NCI-H748 (cell line): ENCODE measurements at regions not wholly inside any gene's neighbourhood (a gene's known extent, or its start where the extent isn't known, plus 50 kb on each side); places are given as distances from the start of the nearest gene placed in this dataset.

ENCODE experiments used
- DNase-seq: peaks from one replicate; lab custom pipeline; 2025; ENCODE audit not compliant: unreplicated experiment; lab: John Stamatoyannopoulos, UW

GRCh38 chr11:116232364-116232828 lies 540.4 kb downstream of the BUD13 start:
- peak; percentile 25 for DNase-seq

- DNase-seq = peak; percentile 75
These were observed 541.2 kb downstream of the BUD13 start for GRCh38 chr11:116231543-116231942.

GRCh38 chr11:116230438-116230837 lies 542.3 kb downstream of the BUD13 start:
- no peak for DNase-seq

DNA sequence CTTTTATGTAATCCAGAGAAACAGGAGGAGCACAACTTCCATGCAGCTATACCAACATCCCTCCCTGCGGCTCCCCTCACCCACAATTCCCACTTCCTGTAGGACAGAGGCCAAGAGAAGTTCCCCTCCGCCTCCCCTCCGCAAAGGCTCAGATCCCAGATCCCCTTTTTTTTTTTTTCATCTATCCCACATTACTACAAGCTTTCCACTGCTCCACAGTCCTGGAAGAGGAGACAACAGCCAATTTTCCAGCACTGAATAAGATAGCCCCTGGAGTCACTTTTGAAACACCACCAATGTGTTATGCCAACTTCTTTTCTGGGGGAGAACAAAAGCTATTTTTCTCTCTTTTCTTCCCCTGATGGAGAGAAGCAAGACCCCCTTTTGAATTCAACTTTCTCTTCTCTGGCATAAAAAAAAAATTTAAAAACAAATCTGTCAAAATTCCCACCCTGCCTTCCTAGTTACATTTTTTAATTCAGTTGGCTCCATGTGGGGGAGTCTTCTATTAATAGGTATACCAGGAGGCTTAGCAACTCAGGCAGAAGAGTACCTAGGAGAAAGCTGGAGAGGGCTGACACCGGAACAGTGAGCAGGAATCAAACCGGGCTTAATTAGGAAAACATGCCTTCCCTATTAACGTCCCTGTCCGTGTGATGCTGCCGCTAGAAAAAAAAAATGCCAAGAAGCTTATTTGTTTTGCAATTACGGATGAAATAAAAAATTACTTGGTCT lies 543.4 kb downstream of the BUD13 start:
- DNase-seq = peak; percentile 43

GRCh38 chr11:116226731-116227130 lies 546.1 kb downstream of the BUD13 start:
- no peak for DNase-seq

- no peak for DNase-seq
These were observed 546.8 kb downstream of the BUD13 start for GRCh38 chr11:116225784-116226585.

GRCh38 chr11:116225236-116225635 lies 547.6 kb downstream of the BUD13 start:
- DNase-seq = no peak

GRCh38 chr11:116224889-116225200 lies 547.9 kb downstream of the BUD13 start:
- DNase-seq = no peak

DNA sequence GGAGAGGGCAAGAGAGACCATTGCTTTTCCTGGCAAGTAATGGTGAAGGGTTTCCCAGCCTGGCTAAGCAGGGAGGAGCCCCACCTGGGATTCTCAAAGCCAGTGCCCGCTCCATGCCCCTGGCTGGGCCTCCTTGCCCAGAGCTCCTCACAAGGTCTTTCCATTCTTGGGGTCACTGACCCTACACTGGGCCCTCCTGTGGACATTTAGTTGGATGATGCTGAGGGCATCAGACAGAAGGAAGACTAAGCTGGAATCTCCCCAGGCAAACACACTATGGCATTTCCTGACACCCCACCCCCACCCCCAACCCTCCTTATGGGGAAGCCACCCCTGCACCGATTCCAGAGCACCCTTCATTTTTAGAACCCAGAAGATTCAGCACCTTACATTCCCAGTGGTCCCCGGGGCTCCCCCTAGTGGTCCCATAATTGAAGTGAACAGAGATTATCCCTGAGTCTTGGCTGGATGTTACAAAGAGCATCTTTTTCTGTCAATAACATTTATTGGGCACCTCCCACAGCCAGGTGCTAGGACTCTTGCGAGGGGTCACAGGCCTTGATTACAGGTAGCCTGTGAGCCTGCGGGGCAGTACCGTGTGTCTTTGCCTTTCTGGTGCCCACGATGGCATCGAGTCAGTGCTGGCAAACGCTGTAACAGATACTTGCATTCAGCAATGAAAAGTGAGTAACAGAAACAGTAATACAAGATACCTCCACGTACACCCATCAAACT lies 548.5 kb downstream of the BUD13 start:
- DNase-seq = peak; percentile 62

GRCh38 chr11:116221351-116221750 lies 551.4 kb downstream of the BUD13 start:
- DNase-seq = no peak

GRCh38 chr11:116219171-116219635 lies 553.6 kb downstream of the BUD13 start:
- no peak for DNase-seq

GRCh38 chr11:116217441-116217840 lies 555.3 kb downstream of the BUD13 start:
- no peak for DNase-seq

- DNase-seq = no peak
These were observed 555.8 kb downstream of the BUD13 start for GRCh38 chr11:116217006-116217405.

- DNase-seq = peak; percentile 47
These were observed 557.2 kb downstream of the BUD13 start for GRCh38 chr11:116215471-116216113.

DNA sequence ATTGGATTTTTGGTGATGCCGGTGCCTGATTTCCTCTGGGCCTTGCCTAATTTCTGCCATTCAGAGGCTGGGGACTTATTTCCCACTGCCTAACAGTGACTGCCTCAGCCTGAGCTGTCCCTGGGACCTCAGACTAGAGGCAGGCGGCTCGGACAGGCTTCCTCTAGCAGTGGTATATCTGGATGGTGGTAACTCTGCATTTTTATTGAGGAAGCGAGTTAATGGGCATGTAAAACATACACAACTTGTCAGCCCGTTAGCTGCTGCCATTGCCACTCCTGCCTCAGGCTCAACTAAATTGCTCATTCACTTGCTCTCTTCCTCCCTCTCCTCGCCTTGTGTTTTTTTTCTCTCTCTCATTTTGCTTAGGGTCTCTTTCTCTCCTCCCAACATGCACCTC lies 561.6 kb downstream of the BUD13 start:
- DNase-seq = no peak

DNA sequence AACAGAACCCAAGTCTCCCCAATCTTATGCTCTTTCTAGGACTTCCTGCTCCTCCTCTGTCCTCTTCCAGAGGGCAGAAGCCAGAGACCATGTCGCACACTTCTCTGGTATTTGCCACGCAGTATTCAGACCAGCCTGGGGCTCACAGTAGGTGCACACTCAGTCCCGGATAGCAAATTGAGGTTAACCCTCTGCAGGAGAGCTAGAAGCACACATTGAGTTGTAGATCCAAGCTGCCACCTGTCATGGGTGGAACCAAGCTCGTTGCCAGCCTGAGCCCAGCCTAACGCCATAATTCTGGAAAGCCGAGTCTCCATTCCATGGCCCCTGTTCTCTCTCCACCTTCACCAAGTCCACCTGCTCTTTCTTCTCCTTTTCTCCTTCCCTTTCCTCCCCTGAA lies 562.1 kb downstream of the BUD13 start:
- no peak for DNase-seq

DNA sequence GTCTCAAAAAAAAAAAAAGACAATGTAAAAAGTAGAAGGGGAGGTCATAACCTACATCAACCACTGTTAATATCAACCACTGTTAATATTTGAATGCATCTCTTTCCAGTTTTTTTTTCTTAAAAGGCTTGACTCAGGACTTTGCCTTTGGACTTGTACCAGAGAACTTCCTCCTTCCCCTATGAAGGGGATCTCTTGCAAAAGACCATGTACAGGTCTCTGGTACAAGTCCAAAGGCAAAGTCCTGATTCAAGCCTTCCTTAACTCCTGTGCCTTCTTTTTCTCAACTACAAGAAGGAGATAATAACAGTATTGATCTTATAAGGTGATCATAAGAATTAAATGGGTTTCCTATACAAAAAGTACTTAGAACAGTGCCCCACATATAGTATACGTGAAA lies 563.5 kb downstream of the BUD13 start:
- no peak for DNase-seq

DNA sequence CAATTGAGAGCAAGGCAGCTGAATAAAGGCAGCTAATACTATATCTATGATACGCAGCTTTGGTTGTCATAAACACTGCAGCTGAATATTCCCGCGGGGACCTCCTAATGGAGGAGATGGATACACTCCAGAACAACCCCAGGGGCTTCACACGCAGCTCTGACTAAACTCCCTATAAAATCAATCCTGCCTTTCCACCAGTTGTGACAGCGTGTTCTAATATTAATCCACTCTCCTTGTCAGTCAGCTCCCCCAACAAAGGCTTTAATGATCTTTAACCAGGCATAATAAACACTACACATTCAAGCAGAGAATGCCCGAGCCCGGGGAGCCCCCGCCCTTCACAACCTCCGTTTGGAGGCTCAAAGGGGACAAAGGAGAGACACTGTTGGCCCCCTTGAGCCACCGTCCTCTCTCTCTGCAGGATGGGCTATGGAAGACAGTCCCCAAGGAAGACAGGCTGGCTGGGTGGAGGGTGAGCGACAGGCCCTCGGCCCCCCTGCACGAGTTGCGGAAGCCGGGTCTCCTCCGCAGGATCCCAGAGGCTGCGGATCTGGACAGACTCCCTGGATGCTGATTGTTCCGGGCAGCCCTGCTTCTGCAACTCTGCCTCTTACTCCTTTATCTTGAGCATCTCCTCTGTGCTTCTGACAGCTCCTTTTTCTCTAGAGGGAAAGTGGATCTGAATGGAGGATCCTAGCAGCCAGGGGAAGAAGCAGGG lies 565.2 kb downstream of the BUD13 start:
- DNase-seq = peak; percentile 44

GRCh38 chr11:116207019-116207418 lies 565.8 kb downstream of the BUD13 start:
- DNase-seq = no peak

GRCh38 chr11:116202922-116203321 lies 569.9 kb downstream of the BUD13 start:
- no peak for DNase-seq

GRCh38 chr11:116200564-116200963 lies 572.2 kb downstream of the BUD13 start:
- DNase-seq = no peak
